ENCODE measurements at regions not wholly inside any gene's neighbourhood (a gene's known extent, or its start where the extent isn't known, plus 50 kb on each side); places are given as distances from the start of the nearest gene placed in this dataset.
A peak's percentile ranks its signal among the peaks of the same experiment; 100 is the strongest.

GRCh38 chr13:44221657-44222056 lies 152.0 kb upstream of the SERP2 start:
- H3K4me1 ChIP-seq (ENCODE audit: control insufficient read depth, insufficient read depth, low read length): peaks cover 43% of the 10 kb centered on the region
- no peaks in the 10 kb centered on the region for H3K27me3 ChIP-seq (ENCODE audit: control insufficient read depth, insufficient read depth, low read length)
- H3K27ac ChIP-seq (ENCODE audit: low read depth, low read length): peak overlapping the region; percentile 44
- H3K36me3 ChIP-seq (ENCODE audit: control insufficient read depth, insufficient read depth, low read length): no peaks in the 10 kb centered on the region
- no peak overlapping the region for H3K4me3 ChIP-seq (ENCODE audit: low read length)
- H3K9ac ChIP-seq (ENCODE audit: low read length): no peak overlapping the region

- H3K27ac ChIP-seq (ENCODE audit: low read depth, low read length): peak overlapping the region; percentile 87
- H3K9ac ChIP-seq (ENCODE audit: low read length): no peak overlapping the region
- no peak overlapping the region for H3K4me3 ChIP-seq (ENCODE audit: low read length)
- peaks cover 37% of the 10 kb centered on the region for H3K4me1 ChIP-seq (ENCODE audit: control insufficient read depth, insufficient read depth, low read length)
- no peaks in the 10 kb centered on the region for H3K27me3 ChIP-seq (ENCODE audit: control insufficient read depth, insufficient read depth, low read length)
- no peaks in the 10 kb centered on the region for H3K36me3 ChIP-seq (ENCODE audit: control insufficient read depth, insufficient read depth, low read length)
These were observed 149.7 kb upstream of the SERP2 start for GRCh38 chr13:44223770-44224444.

GRCh38 chr13:44224450-44225149 lies 149.0 kb upstream of the SERP2 start:
- Histone ChIP-seq H3K4me1 (ENCODE audit: control insufficient read depth, insufficient read depth, low read length) (peaks cover 32% of the 10 kb centered on the region), H3K4me3 (ENCODE audit: low read length) (no peak overlapping the region), H3K9ac (ENCODE audit: low read length) (no peak overlapping the region), H3K27ac (ENCODE audit: low read depth, low read length) (peak overlapping the region; percentile 87), H3K27me3 (ENCODE audit: control insufficient read depth, insufficient read depth, low read length) (no peaks in the 10 kb centered on the region), H3K36me3 (ENCODE audit: control insufficient read depth, insufficient read depth, low read length) (no peaks in the 10 kb centered on the region)

GRCh38 chr13:44229371-44230030 lies 144.1 kb upstream of the SERP2 start:
- no peak overlapping the region for H3K27ac ChIP-seq (ENCODE audit: low read depth, low read length)

GRCh38 chr13:44230071-44230470 lies 143.6 kb upstream of the SERP2 start:
- Histone ChIP-seq H3K27me3 (ENCODE audit: control insufficient read depth, insufficient read depth, low read length) (no peaks in the 10 kb centered on the region), H3K4me1 (ENCODE audit: control insufficient read depth, insufficient read depth, low read length) (no peaks in the 10 kb centered on the region), H3K9ac (ENCODE audit: low read length) (no peak overlapping the region), H3K27ac (ENCODE audit: low read depth, low read length) (no peak overlapping the region), H3K36me3 (ENCODE audit: control insufficient read depth, insufficient read depth, low read length) (no peaks in the 10 kb centered on the region), H3K4me3 (ENCODE audit: low read length) (no peak overlapping the region)

More at GRCh38 chr13:44229371-44230030, 144.1 kb upstream of the SERP2 start:
- H3K9ac ChIP-seq (ENCODE audit: low read length): no peak overlapping the region
- H3K36me3 ChIP-seq (ENCODE audit: control insufficient read depth, insufficient read depth, low read length): no peaks in the 10 kb centered on the region
- H3K27me3 ChIP-seq (ENCODE audit: control insufficient read depth, insufficient read depth, low read length): no peaks in the 10 kb centered on the region
- no peak overlapping the region for H3K4me3 ChIP-seq (ENCODE audit: low read length)
- no peaks in the 10 kb centered on the region for H3K4me1 ChIP-seq (ENCODE audit: control insufficient read depth, insufficient read depth, low read length)

GRCh38 chr13:44230736-44231135 lies 142.9 kb upstream of the SERP2 start:
- Histone ChIP-seq H3K27ac (ENCODE audit: low read depth, low read length) (no peak overlapping the region), H3K4me1 (ENCODE audit: control insufficient read depth, insufficient read depth, low read length) (no peaks in the 10 kb centered on the region), H3K27me3 (ENCODE audit: control insufficient read depth, insufficient read depth, low read length) (no peaks in the 10 kb centered on the region), H3K36me3 (ENCODE audit: control insufficient read depth, insufficient read depth, low read length) (no peaks in the 10 kb centered on the region), H3K9ac (ENCODE audit: low read length) (no peak overlapping the region), H3K4me3 (ENCODE audit: low read length) (no peak overlapping the region)

GRCh38 chr13:44231786-44232516 lies 141.7 kb upstream of the SERP2 start:
- H3K4me1 ChIP-seq (ENCODE audit: control insufficient read depth, insufficient read depth, low read length): peaks cover under 1% of the 10 kb centered on the region
- no peaks in the 10 kb centered on the region for H3K27me3 ChIP-seq (ENCODE audit: control insufficient read depth, insufficient read depth, low read length)
- H3K4me3 ChIP-seq (ENCODE audit: low read length): no peak overlapping the region
- no peak overlapping the region for H3K27ac ChIP-seq (ENCODE audit: low read depth, low read length)
- H3K9ac ChIP-seq (ENCODE audit: low read length): no peak overlapping the region
- H3K36me3 ChIP-seq (ENCODE audit: control insufficient read depth, insufficient read depth, low read length): no peaks in the 10 kb centered on the region

GRCh38 chr13:44232774-44233173 lies 140.8 kb upstream of the SERP2 start:
- no peak overlapping the region for H3K27ac ChIP-seq (ENCODE audit: low read depth, low read length)
- peaks cover 3% of the 10 kb centered on the region for H3K4me1 ChIP-seq (ENCODE audit: control insufficient read depth, insufficient read depth, low read length)
- no peaks in the 10 kb centered on the region for H3K36me3 ChIP-seq (ENCODE audit: control insufficient read depth, insufficient read depth, low read length)
- no peak overlapping the region for H3K4me3 ChIP-seq (ENCODE audit: low read length)
- H3K27me3 ChIP-seq (ENCODE audit: control insufficient read depth, insufficient read depth, low read length): no peaks in the 10 kb centered on the region
- no peak overlapping the region for H3K9ac ChIP-seq (ENCODE audit: low read length)

- H3K36me3 ChIP-seq (ENCODE audit: control insufficient read depth, insufficient read depth, low read length): no peaks in the 10 kb centered on the region
- H3K27me3 ChIP-seq (ENCODE audit: control insufficient read depth, insufficient read depth, low read length): no peaks in the 10 kb centered on the region
- no peak overlapping the region for H3K4me3 ChIP-seq (ENCODE audit: low read length)
- peaks cover 3% of the 10 kb centered on the region for H3K4me1 ChIP-seq (ENCODE audit: control insufficient read depth, insufficient read depth, low read length)
- no peak overlapping the region for H3K9ac ChIP-seq (ENCODE audit: low read length)
- no peak overlapping the region for H3K27ac ChIP-seq (ENCODE audit: low read depth, low read length)
These were observed 139.1 kb upstream of the SERP2 start for GRCh38 chr13:44234566-44234965.

GRCh38 chr13:44236370-44236769 lies 137.3 kb upstream of the SERP2 start:
- Histone ChIP-seq H3K4me3 (ENCODE audit: low read length) (no peak overlapping the region), H3K27ac (ENCODE audit: low read depth, low read length) (peak overlapping the region; percentile 70), H3K36me3 (ENCODE audit: control insufficient read depth, insufficient read depth, low read length) (no peaks in the 10 kb centered on the region), H3K9ac (ENCODE audit: low read length) (no peak overlapping the region), H3K27me3 (ENCODE audit: control insufficient read depth, insufficient read depth, low read length) (no peaks in the 10 kb centered on the region), H3K4me1 (ENCODE audit: control insufficient read depth, insufficient read depth, low read length) (peaks cover 3% of the 10 kb centered on the region)

GRCh38 chr13:44236801-44237207 lies 136.8 kb upstream of the SERP2 start:
- H3K36me3 ChIP-seq (ENCODE audit: control insufficient read depth, insufficient read depth, low read length): no peaks in the 10 kb centered on the region
- H3K27me3 ChIP-seq (ENCODE audit: control insufficient read depth, insufficient read depth, low read length): no peaks in the 10 kb centered on the region
- no peak overlapping the region for H3K9ac ChIP-seq (ENCODE audit: low read length)
- peaks cover 3% of the 10 kb centered on the region for H3K4me1 ChIP-seq (ENCODE audit: control insufficient read depth, insufficient read depth, low read length)
- peak overlapping the region; percentile 70 for H3K27ac ChIP-seq (ENCODE audit: low read depth, low read length)
- H3K4me3 ChIP-seq (ENCODE audit: low read length): no peak overlapping the region

GRCh38 chr13:44237276-44237767 lies 136.3 kb upstream of the SERP2 start:
- no peak overlapping the region for H3K9ac ChIP-seq (ENCODE audit: low read length)
- H3K4me1 ChIP-seq (ENCODE audit: control insufficient read depth, insufficient read depth, low read length): peaks cover 3% of the 10 kb centered on the region

More at GRCh38 chr13:44237276-44237767, 136.3 kb upstream of the SERP2 start:
- Histone ChIP-seq H3K36me3 (ENCODE audit: control insufficient read depth, insufficient read depth, low read length) (no peaks in the 10 kb centered on the region), H3K27ac (ENCODE audit: low read depth, low read length) (peak overlapping the region; percentile 70), H3K27me3 (ENCODE audit: control insufficient read depth, insufficient read depth, low read length) (no peaks in the 10 kb centered on the region), H3K4me3 (ENCODE audit: low read length) (no peak overlapping the region)

All from rectal smooth muscle tissue (tissue), 1 donor.